IMR-90 (cell line): ENCODE measurements at regions not wholly inside any gene's neighbourhood (a gene's known extent, or its start where the extent isn't known, plus 50 kb on each side); places are given as distances from the start of the nearest gene placed in this dataset.

ENCODE experiments used
- ATAC-seq: fragments of 200-7000 bp; cut with Tn5 transposase; 2 replicates; pipeline ENCODE4 v1.9.1; 2020; ENCODE audit warnings: low read depth, mild to moderate bottlenecking, moderate library complexity
- BruUV-seq: library from RNA; stranded (reverse); fragments of 400-500 nt; replicated peaks from 2 replicates; lab custom pipeline; 2021; lab: Mats Ljungman, UMichigan
- CTCF ChIA-PET: fragments of 300-600 bp; formaldehyde crosslinking; extraction: SDS; loops from one replicate; lab custom pipeline; 2021; ENCODE audit warnings: antibody characterized with exemption; lab: Yijun Ruan, JAX
- POLR2A ChIA-PET: fragments of 300-600 bp; sonication (Branson Sonifier 250); formaldehyde crosslinking; loops from one replicate; lab custom pipeline; 2022; ENCODE audit warnings: antibody characterized with exemption; ENCODE audit not compliant: unreplicated experiment; lab: Charles Lee
- DNase-seq: peaks from one replicate; pipeline ENCODE4 v3.0.0; 2013
- H2AFZ ChIP-seq: replicated peaks from 2 replicates; pipeline ENCODE3; 2013; ENCODE audit warnings: low read length, mild to moderate bottlenecking; ENCODE audit not compliant: poor library complexity
- H2AK5ac ChIP-seq: 2 replicates; pipeline ENCODE4 v1.6.1; 2013; ENCODE audit warnings: low read depth, low read length, inconsistent platforms
- H2AK9ac ChIP-seq: replicated peaks from 2 replicates; pipeline ENCODE3; 2013; ENCODE audit warnings: mild to moderate bottlenecking, low read depth, low read length, moderate library complexity; ENCODE audit not compliant: poor library complexity
- H2BK120ac ChIP-seq: 2 replicates; pipeline ENCODE4 v1.6.1; 2013; ENCODE audit warnings: low read depth, low read length, inconsistent platforms
- H2BK15ac ChIP-seq: 3 replicates; pipeline ENCODE4 v1.6.1; 2013; ENCODE audit warnings: low read depth, low read length, inconsistent platforms
- H2BK20ac ChIP-seq: 2 replicates; pipeline ENCODE4 v1.6.1; 2013; ENCODE audit warnings: low read depth, mild to moderate bottlenecking, inconsistent platforms, low read length, moderate library complexity
- H2BK5ac ChIP-seq: 2 replicates; pipeline ENCODE4 v1.6.1; 2013; ENCODE audit warnings: mild to moderate bottlenecking, low read depth, low read length, inconsistent platforms; ENCODE audit not compliant: poor library complexity, severe bottlenecking
- H3K14ac ChIP-seq: replicated peaks from 2 replicates; pipeline ENCODE4 v1.6.1; 2013; ENCODE audit warnings: low read depth, low read length, inconsistent platforms
- H3K18ac ChIP-seq: 2 replicates; pipeline ENCODE4 v1.6.1; 2013; ENCODE audit warnings: low read depth, low read length, control low read depth
- H3K23ac ChIP-seq: 2 replicates; pipeline ENCODE4 v1.6.1; 2013; ENCODE audit warnings: low read depth, low read length, inconsistent platforms
- H3K27ac ChIP-seq: 2 replicates; pipeline ENCODE4 v1.5.1; 2013; ENCODE audit warnings: mild to moderate bottlenecking, control low read depth, low read length; ENCODE audit not compliant: insufficient read depth
- H3K27me3 ChIP-seq: 2 replicates; pipeline ENCODE4 v1.6.1; 2013; ENCODE audit warnings: low read length; ENCODE audit not compliant: control insufficient read depth, insufficient read depth
- H3K36me3 ChIP-seq: 2 replicates; pipeline ENCODE4 v1.6.1; 2013; ENCODE audit warnings: low read length, mixed read lengths; ENCODE audit not compliant: control insufficient read depth, insufficient read depth
- H3K4ac ChIP-seq: 2 replicates; pipeline ENCODE4 v1.6.1; 2013; ENCODE audit warnings: low read depth, low read length, inconsistent platforms
- H3K4me1 ChIP-seq: 2 replicates; pipeline ENCODE4 v1.6.1; 2013; ENCODE audit warnings: low read length, mixed read lengths; ENCODE audit not compliant: control insufficient read depth, insufficient read depth
- H3K4me2 ChIP-seq: 2 replicates; pipeline ENCODE4 v1.6.1; 2013; ENCODE audit warnings: low read depth, mild to moderate bottlenecking, control low read depth, low read length, moderate library complexity
- H3K4me3 ChIP-seq: 2 replicates; pipeline ENCODE4 v1.5.1; 2013; ENCODE audit warnings: low read depth, mild to moderate bottlenecking, control low read depth, low read length, moderate library complexity; ENCODE audit not compliant: insufficient read depth
- H3K56ac ChIP-seq: 2 replicates; pipeline ENCODE4 v1.6.1; 2013; ENCODE audit warnings: low read length, inconsistent platforms; ENCODE audit not compliant: insufficient read depth; ENCODE audit errors: extremely low read depth
- H3K79me1 ChIP-seq, 2 experiments: 2 replicates each; pipeline ENCODE4 v1.6.1; 2013; ENCODE audit warnings: low read length in 2 of 2, inconsistent platforms in 1 of 2, low read depth in 1 of 2
- H3K9ac ChIP-seq: 2 replicates; pipeline ENCODE4 v1.6.1; 2013; ENCODE audit warnings: low read depth, low read length, control low read depth
- H3K9me1 ChIP-seq: 2 replicates; pipeline ENCODE4 v1.6.1; 2013; ENCODE audit warnings: low read length, inconsistent platforms; ENCODE audit not compliant: insufficient read depth
- H3K9me3 ChIP-seq: 2 replicates; pipeline ENCODE4 v1.6.1; 2013; ENCODE audit warnings: low read length; ENCODE audit not compliant: control insufficient read depth, insufficient read depth
- H4K20me1 ChIP-seq: 2 replicates; pipeline ENCODE4 v1.6.1; 2013; ENCODE audit warnings: low read length, inconsistent platforms; ENCODE audit not compliant: insufficient read depth
- H4K5ac ChIP-seq: 2 replicates; pipeline ENCODE4 v1.6.1; 2013; ENCODE audit warnings: mild to moderate bottlenecking, low read depth, low read length, control low read depth
- H4K8ac ChIP-seq, 2 experiments: 2 replicates each; pipeline ENCODE4 v1.6.1; 2013; ENCODE audit warnings: low read depth in 2 of 2, low read length in 2 of 2, control low read depth in 1 of 2, inconsistent platforms in 1 of 2
- H4K91ac ChIP-seq: 2 replicates; pipeline ENCODE4 v1.6.1; 2013; ENCODE audit warnings: low read depth, low read length, inconsistent platforms; ENCODE audit not compliant: insufficient read depth
- BHLHE40 ChIP-seq: fragments of 150-350 bp; IDR thresholded peaks from 2 replicates; pipeline ENCODE4 v1.6.1; 2016; ENCODE audit warnings: mild to moderate bottlenecking, low read depth, low read length
- CEBPB ChIP-seq: IDR thresholded peaks from 2 replicates; pipeline ENCODE4 v1.6.1; 2012; ENCODE audit warnings: low read depth, low read length, improper control_type of control experiment
- CHD1 ChIP-seq: IDR thresholded peaks from 2 replicates; pipeline ENCODE4 v1.6.1; 2012; ENCODE audit warnings: low read depth, low read length, improper control_type of control experiment
- CTCF ChIP-seq: conservative IDR thresholded peaks from 2 replicates; pipeline ENCODE4 v1.5.1; 2012; ENCODE audit warnings: mild to moderate bottlenecking, low read depth, low read length, improper control_type of control experiment
- ELK1 ChIP-seq: fragments of 150-350 bp; IDR thresholded peaks from 2 replicates; pipeline ENCODE4 v1.6.1; 2016; ENCODE audit warnings: low read depth, mild to moderate bottlenecking, low read length, moderate library complexity, borderline replicate concordance
- FOS ChIP-seq: fragments of 150-350 bp; IDR thresholded peaks from 2 replicates; pipeline ENCODE4 v1.6.1; 2016; ENCODE audit warnings: low read depth, low read length
- MAFK ChIP-seq: IDR thresholded peaks from 2 replicates; pipeline ENCODE4 v1.6.1; 2012; ENCODE audit warnings: low read depth, low read length, improper control_type of control experiment
- MAZ ChIP-seq: IDR thresholded peaks from 2 replicates; pipeline ENCODE4 v1.6.1; 2012; ENCODE audit warnings: low read depth, mild to moderate bottlenecking, low read length, improper control_type of control experiment, moderate library complexity, borderline replicate concordance
- MXI1 ChIP-seq: IDR thresholded peaks from 2 replicates; pipeline ENCODE4 v1.6.1; 2012; ENCODE audit warnings: low read depth, mild to moderate bottlenecking, low read length, moderate library complexity, borderline replicate concordance
- NFE2L2 ChIP-seq: fragments of 150-350 bp; IDR thresholded peaks from 2 replicates; pipeline ENCODE4 v1.6.1; 2016; ENCODE audit warnings: low read depth, mild to moderate bottlenecking, low read length
- POLR2A ChIP-seq: IDR thresholded peaks from 2 replicates; pipeline ENCODE4 v1.6.1; 2012; ENCODE audit warnings: mild to moderate bottlenecking, low read depth, low read length
- RAD21 ChIP-seq: IDR thresholded peaks from 2 replicates; pipeline ENCODE4 v1.6.1; 2012; ENCODE audit warnings: low read length, improper control_type of control experiment
- RCOR1 ChIP-seq: IDR thresholded peaks from 2 replicates; pipeline ENCODE4 v1.6.1; 2012; ENCODE audit warnings: mild to moderate bottlenecking, low read length, improper control_type of control experiment; ENCODE audit not compliant: insufficient replicate concordance
- RFX5 ChIP-seq: IDR thresholded peaks from 2 replicates; pipeline ENCODE4 v1.8.0; 2012; ENCODE audit warnings: low read depth, mild to moderate bottlenecking, low read length, moderate library complexity
- WGBS, 2 experiments: methylation state at CpG; one replicate each; pipeline versions ENCODE4 v1.1.5 to v1.1.7; 2013; ENCODE audit warnings: missing lambda C conversion rate in 2 of 2; ENCODE audit not compliant: insufficient read length in 1 of 2; ENCODE audit errors: extremely low coverage in 2 of 2; 5-methylcytosine and 5-hydroxymethylcytosine counted together
- dilution Hi-C: fragments of 300-500 bp; cut with HindIII; formaldehyde crosslinking; loops from one replicate; pipeline ENCODE4 v1.14.3; 2018; ENCODE audit warnings: low sequenced_read_pairs; ENCODE audit not compliant: unreplicated experiment
- in situ Hi-C: fragments of 300-500 bp; cut with MboI; formaldehyde crosslinking; loops from 3 replicates; pipeline ENCODE4 v1.14.3; 2019; ENCODE audit warnings: low sequenced_read_pairs, inconsistent platforms, mixed read lengths
- intact Hi-C: fragments of 100-400 bp; cut with micrococcal nuclease; formaldehyde crosslinking; loops from 2 replicates; pipeline ENCODE4 v1.10.0; 2022
- TF ChIP-seq, protein P1 (sequence below): fragments of 150-350 bp; IDR thresholded peaks from 2 replicates; pipeline ENCODE4 v1.6.1; 2017; ENCODE audit warnings: mild to moderate bottlenecking, antibody characterized with exemption, low read length, low read depth

DNA sequence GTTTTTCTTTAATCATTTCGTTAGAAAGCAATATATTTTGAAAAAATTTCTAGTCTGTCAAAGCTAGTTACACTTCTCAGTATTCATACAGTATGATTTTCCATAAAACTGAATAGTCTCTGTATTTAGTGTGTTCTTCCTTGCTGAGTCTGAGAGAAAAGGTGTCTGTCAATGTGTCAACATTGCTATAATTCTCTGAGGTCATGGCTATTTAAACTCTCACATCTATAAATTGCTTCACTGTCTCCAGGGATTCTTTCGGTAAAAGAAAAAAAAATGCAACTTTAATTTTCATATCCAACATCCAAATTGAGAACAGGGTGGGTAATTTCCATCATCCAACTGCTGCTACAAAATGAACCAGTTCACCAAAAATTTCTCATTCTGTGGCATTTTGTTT lies 319.7 kb upstream of the GHITM start:
- no TSS peak for BruUV-seq
- no peak overlapping the region for H2BK15ac ChIP-seq
- H4K91ac ChIP-seq: no peak overlapping the region
- H2BK20ac ChIP-seq: no peak overlapping the region
- in situ Hi-C loops (no loop called here), intact Hi-C loops (no loop called here), dilution Hi-C loops (no loop called here)
- ATAC-seq (no peak), DNase-seq (no peak)
- H2AK5ac ChIP-seq: no peak overlapping the region
- no peak overlapping the region for H2AK9ac ChIP-seq
- H3K23ac ChIP-seq: no peak overlapping the region
- H3K9ac ChIP-seq: no peak overlapping the region
- H3K27me3 ChIP-seq: no peaks in the 10 kb centered on the region
- H4K20me1 ChIP-seq: no peaks in the 10 kb centered on the region
- H3K9me1 ChIP-seq: no peaks in the 10 kb centered on the region
- no peak overlapping the region for H2AFZ ChIP-seq
- H3K9me3 ChIP-seq: peaks cover 15% of the 10 kb centered on the region
- H3K27ac ChIP-seq: no peak overlapping the region
- no peaks in the 10 kb centered on the region for H3K36me3 ChIP-seq
- no peak overlapping the region for H3K4ac ChIP-seq
- no peak overlapping the region for H3K18ac ChIP-seq
- no peaks in the 10 kb centered on the region for H3K79me1 ChIP-seq
- no peak overlapping the region for H4K8ac ChIP-seq
- H3K56ac ChIP-seq: no peak overlapping the region
- ChIA-PET CTCF (no interaction called here), POLR2A (no interaction called here)
- TF ChIP-seq RCOR1 (no peak), FOS (no peak), ELK1 (no peak), MAFK (no peak), POLR2A (no peak), CHD1 (no peak), RAD21 (no peak), CTCF (no peak), BHLHE40 (no peak), NFE2L2 (no peak), MAZ (no peak), MXI1 (no peak), RFX5 (no peak), CEBPB (no peak)
- TF ChIP-seq, protein P1, sequence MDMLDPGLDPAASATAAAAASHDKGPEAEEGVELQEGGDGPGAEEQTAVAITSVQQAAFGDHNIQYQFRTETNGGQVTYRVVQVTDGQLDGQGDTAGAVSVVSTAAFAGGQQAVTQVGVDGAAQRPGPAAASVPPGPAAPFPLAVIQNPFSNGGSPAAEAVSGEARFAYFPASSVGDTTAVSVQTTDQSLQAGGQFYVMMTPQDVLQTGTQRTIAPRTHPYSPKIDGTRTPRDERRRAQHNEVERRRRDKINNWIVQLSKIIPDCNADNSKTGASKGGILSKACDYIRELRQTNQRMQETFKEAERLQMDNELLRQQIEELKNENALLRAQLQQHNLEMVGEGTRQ: no peak
- no peak overlapping the region for H3K14ac ChIP-seq
- WGBS, 2 experiments: no CpG with 5 or more reads among the region's 2 CpGs
- no peaks in the 10 kb centered on the region for H3K4me1 ChIP-seq
- no peak overlapping the region for H4K5ac ChIP-seq
- no peak overlapping the region for H2BK120ac ChIP-seq
- H3K4me3 ChIP-seq: no peak overlapping the region
- H2BK5ac ChIP-seq: no peak overlapping the region
- H3K4me2 ChIP-seq: no peak overlapping the region
